KMS-11 (cell line): ENCODE measurements at regions not wholly inside any gene's neighbourhood (a gene's known extent, or its start where the extent isn't known, plus 50 kb on each side); places are given as distances from the start of the nearest gene placed in this dataset.

Experiments used
- H2AFZ ChIP-seq: fragments of 200-600 bp; sonication (generic); 2 replicates; pipeline ENCODE4 v1.6.1; 2016; ENCODE audit warnings: antibody characterized with exemption, mixed run types, low read depth
- H3K27ac ChIP-seq: fragments of 200-600 bp; sonication (generic); 2 replicates; pipeline ENCODE4 v1.6.1; 2016; ENCODE audit warnings: mild to moderate bottlenecking, mixed run types
- H3K27me3 ChIP-seq: fragments of 200-600 bp; sonication (generic); 2 replicates; pipeline ENCODE4 v1.6.1; 2017; ENCODE audit warnings: mild to moderate bottlenecking, low read depth, mixed run types, moderate library complexity; ENCODE audit not compliant: insufficient read depth
- H3K36me3 ChIP-seq: fragments of 200-600 bp; sonication (generic); 2 replicates; pipeline ENCODE4 v1.6.1; 2017; ENCODE audit warnings: mild to moderate bottlenecking, mixed run types; ENCODE audit not compliant: insufficient read depth
- H3K4me1 ChIP-seq: fragments of 200-600 bp; sonication (generic); 2 replicates; pipeline ENCODE4 v1.6.1; 2016; ENCODE audit warnings: mild to moderate bottlenecking, low read depth, mixed run types; ENCODE audit not compliant: poor library complexity, severe bottlenecking
- H3K4me2 ChIP-seq: fragments of 200-600 bp; sonication (generic); 2 replicates; pipeline ENCODE4 v1.7.0; 2016; ENCODE audit warnings: mild to moderate bottlenecking, mixed run types
- H3K4me3 ChIP-seq: fragments of 200-600 bp; sonication (generic); IDR thresholded peaks from 2 replicates; pipeline ENCODE4 v1.6.1; 2017; ENCODE audit warnings: low read depth, low read length, mixed read lengths; ENCODE audit not compliant: insufficient read depth
- H3K79me2 ChIP-seq: fragments of 200-600 bp; sonication (generic); 2 replicates; pipeline ENCODE4 v1.6.1; 2016; ENCODE audit warnings: low read depth, mixed run types; ENCODE audit not compliant: insufficient read depth
- H3K9ac ChIP-seq: fragments of 200-600 bp; sonication (generic); 2 replicates; pipeline ENCODE4 v1.6.1; 2016; ENCODE audit warnings: mild to moderate bottlenecking, mixed run types
- H4K20me1 ChIP-seq: fragments of 200-600 bp; sonication (generic); 2 replicates; pipeline ENCODE4 v1.6.1; 2016; ENCODE audit warnings: mild to moderate bottlenecking, mixed run types; ENCODE audit not compliant: insufficient read depth
- CTCF ChIP-seq: fragments of 200-600 bp; sonication (generic); conservative IDR thresholded peaks from 2 replicates; pipeline ENCODE4 v1.6.1; 2017; ENCODE audit warnings: low read depth, mild to moderate bottlenecking, antibody characterized with exemption, low read length, moderate library complexity, mixed read lengths

GRCh38 chr1:238648296-238648695 lies 738.1 kb upstream of the CHRM3 start:
- Histone ChIP-seq H3K4me3 (no peak overlapping the region), H3K27ac (no peak overlapping the region), H3K27me3 (no peaks in the 10 kb centered on the region), H4K20me1 (no peaks in the 10 kb centered on the region), H2AFZ (peak overlapping the region; percentile 16; the same call in 1 of the 2 replicates), H3K4me2 (no peak overlapping the region; the same call in 1 of the 2 replicates), H3K4me1 (peaks cover 47% of the 10 kb centered on the region), H3K79me2 (no peaks in the 10 kb centered on the region), H3K9ac (no peak overlapping the region), H3K36me3 (no peaks in the 10 kb centered on the region)
- TF ChIP-seq CTCF, result no peak

- H2AFZ ChIP-seq, result peak overlapping the region; percentile 16; the same call in 1 of the 2 replicates
Measured at GRCh38 chr1:238647877-238648276, 738.5 kb upstream of the CHRM3 start.

GRCh38 chr1:238642231-238642630 lies 744.1 kb upstream of the CHRM3 start:
- no peak overlapping the region for H3K9ac ChIP-seq
- H3K36me3 ChIP-seq, result no peaks in the 10 kb centered on the region
- H3K4me3 ChIP-seq, result no peak overlapping the region
- TF ChIP-seq CTCF, result no peak
- no peaks in the 10 kb centered on the region for H4K20me1 ChIP-seq
- no peak overlapping the region for H3K4me2 ChIP-seq
- no peaks in the 10 kb centered on the region for H3K27me3 ChIP-seq
- no peaks in the 10 kb centered on the region for H3K79me2 ChIP-seq
- H3K27ac ChIP-seq, result no peak overlapping the region
- no peak overlapping the region for H2AFZ ChIP-seq
- H3K4me1 ChIP-seq, result peaks cover 6% of the 10 kb centered on the region

More at GRCh38 chr1:238647877-238648276, 738.5 kb upstream of the CHRM3 start:
- no peaks in the 10 kb centered on the region for H3K27me3 ChIP-seq
- H3K27ac ChIP-seq, result no peak overlapping the region
- H3K36me3 ChIP-seq, result no peaks in the 10 kb centered on the region
- no peak overlapping the region for H3K9ac ChIP-seq
- no peaks in the 10 kb centered on the region for H4K20me1 ChIP-seq
- no peak overlapping the region for H3K4me3 ChIP-seq
- TF ChIP-seq CTCF, result no peak
- peaks cover 43% of the 10 kb centered on the region for H3K4me1 ChIP-seq
- no peak overlapping the region; the same call in 1 of the 2 replicates for H3K4me2 ChIP-seq
- H3K79me2 ChIP-seq, result no peaks in the 10 kb centered on the region

- no peak for TF ChIP-seq CTCF
- Histone ChIP-seq H3K79me2 (no peaks in the 10 kb centered on the region), H2AFZ (no peak overlapping the region), H3K4me3 (no peak overlapping the region), H3K4me1 (no peaks in the 10 kb centered on the region), H3K9ac (no peak overlapping the region), H4K20me1 (no peaks in the 10 kb centered on the region), H3K4me2 (no peak overlapping the region), H3K27ac (no peak overlapping the region), H3K27me3 (no peaks in the 10 kb centered on the region), H3K36me3 (no peaks in the 10 kb centered on the region)
Measured at GRCh38 chr1:238639861-238640260, 746.5 kb upstream of the CHRM3 start.
